Transverse colon (tissue), 4 donors: ENCODE measurements at regions not wholly inside any gene's neighbourhood (a gene's known extent, or its start where the extent isn't known, plus 50 kb on each side); places are given as distances from the start of the nearest gene placed in this dataset.

Source experiments
- POLR2A ChIP-seq: fragments of 450-650 bp; IDR thresholded peaks from one replicate; pipeline ENCODE4 v1.6.1; 2016; ENCODE audit warnings: antibody characterized with exemption, mild to moderate bottlenecking, moderate library complexity
- POLR2AphosphoS5 ChIP-seq, 3 donors: sonication (generic); formaldehyde crosslinking; IDR thresholded peaks; one replicate each; pipeline ENCODE4 v1.6.1; 2016; ENCODE audit warnings: antibody characterized with exemption in 3 of 3
- TF ChIP-seq, protein P1 (sequence below), 5 experiments: fragments of 200-600 bp in 3 of 5; fragments of 450-650 bp in 2 of 5; sonication (generic) in 3 of 5; IDR thresholded peaks; 1 replicate in 2 of 5; 2 replicates in 3 of 5; pipeline ENCODE4 v1.5.1; 2016 to 2017; ENCODE audit warnings: antibody characterized with exemption in 5 of 5, inconsistent platforms in 3 of 5, mild to moderate bottlenecking in 2 of 5, moderate library complexity in 1 of 5

DNA sequence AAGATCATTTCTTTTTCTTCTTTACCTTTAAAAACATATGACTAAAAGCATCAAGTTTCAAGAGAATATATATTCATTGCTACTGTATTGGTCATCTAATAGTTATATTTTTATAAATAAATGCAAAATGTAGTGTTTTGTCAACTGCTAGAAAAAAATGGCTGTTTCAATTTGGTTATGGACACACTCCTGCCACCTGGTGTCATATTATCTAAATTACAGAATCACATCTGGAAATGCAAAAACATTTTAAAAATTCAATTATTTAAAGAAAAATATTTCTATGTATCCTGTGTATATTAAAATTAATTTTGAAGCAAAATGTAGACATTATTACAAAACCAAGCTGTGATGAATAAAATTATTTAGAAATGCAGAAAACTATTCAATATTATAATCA lies 329.4 kb upstream of the PCDH18 start:
- no peak for TF ChIP-seq POLR2A
- TF ChIP-seq, protein P1, sequence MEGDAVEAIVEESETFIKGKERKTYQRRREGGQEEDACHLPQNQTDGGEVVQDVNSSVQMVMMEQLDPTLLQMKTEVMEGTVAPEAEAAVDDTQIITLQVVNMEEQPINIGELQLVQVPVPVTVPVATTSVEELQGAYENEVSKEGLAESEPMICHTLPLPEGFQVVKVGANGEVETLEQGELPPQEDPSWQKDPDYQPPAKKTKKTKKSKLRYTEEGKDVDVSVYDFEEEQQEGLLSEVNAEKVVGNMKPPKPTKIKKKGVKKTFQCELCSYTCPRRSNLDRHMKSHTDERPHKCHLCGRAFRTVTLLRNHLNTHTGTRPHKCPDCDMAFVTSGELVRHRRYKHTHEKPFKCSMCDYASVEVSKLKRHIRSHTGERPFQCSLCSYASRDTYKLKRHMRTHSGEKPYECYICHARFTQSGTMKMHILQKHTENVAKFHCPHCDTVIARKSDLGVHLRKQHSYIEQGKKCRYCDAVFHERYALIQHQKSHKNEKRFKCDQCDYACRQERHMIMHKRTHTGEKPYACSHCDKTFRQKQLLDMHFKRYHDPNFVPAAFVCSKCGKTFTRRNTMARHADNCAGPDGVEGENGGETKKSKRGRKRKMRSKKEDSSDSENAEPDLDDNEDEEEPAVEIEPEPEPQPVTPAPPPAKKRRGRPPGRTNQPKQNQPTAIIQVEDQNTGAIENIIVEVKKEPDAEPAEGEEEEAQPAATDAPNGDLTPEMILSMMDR (IDR thresholded peaks at IDR 0.05): peak; percentile 14 to 47 (median 42)
- TF ChIP-seq POLR2AphosphoS5 (IDR thresholded peaks at IDR 0.05): no peak
